8988T (cell line): ENCODE measurements at regions not wholly inside any gene's neighbourhood (a gene's known extent, or its start where the extent isn't known, plus 50 kb on each side); places are given as distances from the start of the nearest gene placed in this dataset.
"Not testable (repeated sequence)": the region's sequence is repeated elsewhere in the genome, so short reads cannot be mapped to it uniquely, and the experiment has no call there.

Source experiments
- DNase-seq: peaks from one replicate; pipeline ENCODE4 v3.0.0; 2011

- DNase-seq, result no peak
Measured at GRCh38 chr5:108581026-108581425, 166.7 kb upstream of the FER start.

- DNase-seq, result no peak
Measured at GRCh38 chr5:108579236-108579635, 168.5 kb upstream of the FER start.

- no peak for DNase-seq
Measured at GRCh38 chr5:108578791-108579190, 168.9 kb upstream of the FER start.

GRCh38 chr5:108567429-108567828 is 180.3 kb upstream of the FER start:
- no peak for DNase-seq

GRCh38 chr5:108564441-108564840 is 182.5 kb upstream of the FBXL17 start:
- no peak for DNase-seq

GRCh38 chr5:108562205-108562454 is 180.2 kb upstream of the FBXL17 start:
- no peak for DNase-seq

GRCh38 chr5:108561416-108562204 is 179.7 kb upstream of the FBXL17 start:
- no peak for DNase-seq

GRCh38 chr5:108560581-108560980 is 178.7 kb upstream of the FBXL17 start:
- no peak for DNase-seq

- DNase-seq, result no peak
Measured at GRCh38 chr5:108560166-108560565, 178.3 kb upstream of the FBXL17 start.

GRCh38 chr5:108558840-108559239 is 176.9 kb upstream of the FBXL17 start:
- not testable (repeated sequence) for DNase-seq

- not testable (repeated sequence) for DNase-seq
Measured at GRCh38 chr5:108558142-108558541, 176.2 kb upstream of the FBXL17 start.

GRCh38 chr5:108557686-108558085 is 175.8 kb upstream of the FBXL17 start:
- DNase-seq, result no peak

- no peak for DNase-seq
Measured at GRCh38 chr5:108556441-108557145, 174.7 kb upstream of the FBXL17 start.

- DNase-seq, result no peak
Measured at GRCh38 chr5:108548684-108549596, 167.0 kb upstream of the FBXL17 start.

GRCh38 chr5:108546939-108547338 is 165.0 kb upstream of the FBXL17 start:
- DNase-seq, result no peak

- no peak for DNase-seq
Measured at GRCh38 chr5:108545301-108545700, 163.4 kb upstream of the FBXL17 start.

- no peak for DNase-seq
Measured at GRCh38 chr5:108543486-108543885, 161.6 kb upstream of the FBXL17 start.

GRCh38 chr5:108541836-108542235 is 159.9 kb upstream of the FBXL17 start:
- no peak for DNase-seq

- DNase-seq, result no peak
Measured at GRCh38 chr5:108536321-108536720, 154.4 kb upstream of the FBXL17 start.

GRCh38 chr5:108532129-108532445 is 150.2 kb upstream of the FBXL17 start:
- DNase-seq, result not testable (repeated sequence)

- no peak for DNase-seq
Measured at GRCh38 chr5:108531367-108532128, 149.7 kb upstream of the FBXL17 start.

- no peak for DNase-seq
Measured at GRCh38 chr5:108530706-108531105, 148.8 kb upstream of the FBXL17 start.

GRCh38 chr5:108529381-108529780 is 147.5 kb upstream of the FBXL17 start:
- no peak for DNase-seq
